ENCODE measurements at regions not wholly inside any gene's neighbourhood (a gene's known extent, or its start where the extent isn't known, plus 50 kb on each side); places are given as distances from the start of the nearest gene placed in this dataset.

DNA sequence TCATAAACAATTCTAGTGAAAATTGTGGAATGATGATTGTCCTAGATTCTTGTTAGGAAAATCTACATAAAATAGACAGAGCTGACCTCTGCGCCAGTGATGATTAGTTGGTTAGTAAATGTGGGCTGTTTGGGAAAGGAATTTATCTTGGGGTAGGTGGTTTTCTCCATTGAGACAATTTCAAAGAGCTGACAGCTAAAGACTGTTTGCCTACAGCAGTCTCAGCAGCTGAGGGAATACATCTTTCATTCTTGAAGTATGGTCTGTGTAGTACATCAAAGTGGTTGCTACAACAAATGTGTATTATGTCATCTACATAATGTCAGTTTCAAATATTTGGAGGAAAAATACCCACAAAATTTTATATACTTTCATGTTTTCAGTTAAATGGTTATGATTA, 117.2 kb upstream of the TRPC4 start:
- TF ChIP-seq, protein P1, sequence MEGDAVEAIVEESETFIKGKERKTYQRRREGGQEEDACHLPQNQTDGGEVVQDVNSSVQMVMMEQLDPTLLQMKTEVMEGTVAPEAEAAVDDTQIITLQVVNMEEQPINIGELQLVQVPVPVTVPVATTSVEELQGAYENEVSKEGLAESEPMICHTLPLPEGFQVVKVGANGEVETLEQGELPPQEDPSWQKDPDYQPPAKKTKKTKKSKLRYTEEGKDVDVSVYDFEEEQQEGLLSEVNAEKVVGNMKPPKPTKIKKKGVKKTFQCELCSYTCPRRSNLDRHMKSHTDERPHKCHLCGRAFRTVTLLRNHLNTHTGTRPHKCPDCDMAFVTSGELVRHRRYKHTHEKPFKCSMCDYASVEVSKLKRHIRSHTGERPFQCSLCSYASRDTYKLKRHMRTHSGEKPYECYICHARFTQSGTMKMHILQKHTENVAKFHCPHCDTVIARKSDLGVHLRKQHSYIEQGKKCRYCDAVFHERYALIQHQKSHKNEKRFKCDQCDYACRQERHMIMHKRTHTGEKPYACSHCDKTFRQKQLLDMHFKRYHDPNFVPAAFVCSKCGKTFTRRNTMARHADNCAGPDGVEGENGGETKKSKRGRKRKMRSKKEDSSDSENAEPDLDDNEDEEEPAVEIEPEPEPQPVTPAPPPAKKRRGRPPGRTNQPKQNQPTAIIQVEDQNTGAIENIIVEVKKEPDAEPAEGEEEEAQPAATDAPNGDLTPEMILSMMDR (IDR thresholded peaks at IDR 0.05; ENCODE audit: poor library complexity), result no peak
- no peak for TF ChIP-seq EZH2 (IDR thresholded peaks at IDR 0.05; ENCODE audit: borderline replicate concordance)
- no peak for TF ChIP-seq EZH2phosphoT487 (IDR thresholded peaks at IDR 0.05; ENCODE audit: low read depth, severe bottlenecking, unreplicated experiment)
